ENCODE measurements at regions not wholly inside any gene's neighbourhood (a gene's known extent, or its start where the extent isn't known, plus 50 kb on each side); places are given as distances from the start of the nearest gene placed in this dataset.

DNA sequence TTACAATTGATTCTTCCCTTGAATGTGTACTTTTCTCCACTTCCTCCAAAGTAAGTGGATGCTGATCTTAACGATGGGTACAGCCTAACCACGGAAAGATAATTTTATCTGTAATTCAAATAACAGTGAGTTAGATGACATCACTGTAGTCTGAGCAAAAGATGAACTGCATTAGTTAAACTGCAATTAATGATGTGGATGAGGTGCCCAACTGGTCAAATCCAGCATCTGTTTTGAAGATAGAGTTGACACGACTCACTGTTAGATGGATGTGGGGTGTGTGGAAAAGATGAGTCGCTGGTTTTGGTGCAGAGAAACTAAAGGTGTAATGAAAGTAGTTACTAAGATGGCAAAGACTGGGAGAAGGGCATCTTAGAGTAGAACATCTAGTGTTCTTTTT is 270.5 kb upstream of the MEIS1 start:
- TF ChIP-seq CTCF (IDR thresholded peaks at IDR 0.05), result no peak
- no peak for TF ChIP-seq ZFX (IDR thresholded peaks at IDR 0.05; ENCODE audit: borderline replicate concordance)
